ENCODE measurements at regions not wholly inside any gene's neighbourhood (a gene's known extent, or its start where the extent isn't known, plus 50 kb on each side); places are given as distances from the start of the nearest gene placed in this dataset.

DNA sequence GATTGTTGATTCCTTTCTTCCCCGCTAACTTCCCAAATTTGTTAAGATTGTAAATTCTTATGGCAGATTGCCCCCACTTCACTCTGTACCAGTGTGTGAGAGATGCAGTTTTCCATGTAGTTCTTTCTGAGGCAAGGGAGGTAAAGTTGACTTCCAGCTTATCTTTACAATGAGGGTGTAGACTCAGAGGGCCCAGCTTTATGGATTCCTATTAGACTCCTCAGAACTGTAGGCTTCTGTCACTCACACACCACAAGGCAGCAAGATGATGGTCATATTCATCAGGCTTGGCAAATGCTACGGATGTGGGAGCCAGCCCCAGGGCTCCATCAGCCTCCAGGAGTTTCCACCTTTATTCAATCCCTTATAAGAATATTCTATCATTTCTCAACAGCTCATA is 461.9 kb upstream of the KLF4 start:
- TF ChIP-seq, protein P1, sequence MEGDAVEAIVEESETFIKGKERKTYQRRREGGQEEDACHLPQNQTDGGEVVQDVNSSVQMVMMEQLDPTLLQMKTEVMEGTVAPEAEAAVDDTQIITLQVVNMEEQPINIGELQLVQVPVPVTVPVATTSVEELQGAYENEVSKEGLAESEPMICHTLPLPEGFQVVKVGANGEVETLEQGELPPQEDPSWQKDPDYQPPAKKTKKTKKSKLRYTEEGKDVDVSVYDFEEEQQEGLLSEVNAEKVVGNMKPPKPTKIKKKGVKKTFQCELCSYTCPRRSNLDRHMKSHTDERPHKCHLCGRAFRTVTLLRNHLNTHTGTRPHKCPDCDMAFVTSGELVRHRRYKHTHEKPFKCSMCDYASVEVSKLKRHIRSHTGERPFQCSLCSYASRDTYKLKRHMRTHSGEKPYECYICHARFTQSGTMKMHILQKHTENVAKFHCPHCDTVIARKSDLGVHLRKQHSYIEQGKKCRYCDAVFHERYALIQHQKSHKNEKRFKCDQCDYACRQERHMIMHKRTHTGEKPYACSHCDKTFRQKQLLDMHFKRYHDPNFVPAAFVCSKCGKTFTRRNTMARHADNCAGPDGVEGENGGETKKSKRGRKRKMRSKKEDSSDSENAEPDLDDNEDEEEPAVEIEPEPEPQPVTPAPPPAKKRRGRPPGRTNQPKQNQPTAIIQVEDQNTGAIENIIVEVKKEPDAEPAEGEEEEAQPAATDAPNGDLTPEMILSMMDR (IDR thresholded peaks at IDR 0.05; ENCODE audit: extremely low read depth in 1 of 2, insufficient read depth in 1 of 2, low read depth in 1 of 2, low read length in 2 of 2) = no peak
- TF ChIP-seq POLR2AphosphoS5 (IDR thresholded peaks at IDR 0.05; ENCODE audit: insufficient read depth, low read depth, low read length) (no peak), MYC (IDR thresholded peaks at IDR 0.05; ENCODE audit: low read depth, low read length) (no peak), POLR2A (IDR thresholded peaks at IDR 0.05; ENCODE audit: low read depth, low read length) (no peak)
- TF ChIP-seq, protein P2, sequence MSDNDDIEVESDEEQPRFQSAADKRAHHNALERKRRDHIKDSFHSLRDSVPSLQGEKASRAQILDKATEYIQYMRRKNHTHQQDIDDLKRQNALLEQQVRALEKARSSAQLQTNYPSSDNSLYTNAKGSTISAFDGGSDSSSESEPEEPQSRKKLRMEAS (IDR thresholded peaks at IDR 0.05; ENCODE audit: insufficient read depth, insufficient read length) = no peak

Measured in endothelial cell of umbilical vein (primary cell).